Pancreas (tissue), 10 donors: ENCODE measurements at regions not wholly inside any gene's neighbourhood (a gene's known extent, or its start where the extent isn't known, plus 50 kb on each side); places are given as distances from the start of the nearest gene placed in this dataset.
A peak's percentile ranks its signal among the peaks of the same experiment; 100 is the strongest.

ENCODE experiments used
- ATAC-seq, 4 donors: fragments of 200-7000 bp; cut with Tn5 transposase; one replicate each; pipeline versions ENCODE4 v1.8.0 to v1.9.1; 2020; ENCODE audit warnings: mild to moderate bottlenecking in 4 of 4, moderate library complexity in 4 of 4
- DNase-seq, 6 donors: peaks; one replicate each; pipeline ENCODE4 v3.0.0-alpha.2; 2020
- FAIRE-seq: peaks from 2 replicates; lab custom pipeline; 2012; peaks lifted over from hg19 to GRCh38; lab: Jason Lieb, UNC
- H3K27ac ChIP-seq, 4 donors: fragments of 200-600 bp; sonication (generic); 1 replicate in 3 of 4; 2 replicates in 1 of 4; pipeline versions ENCODE4 v1.5.0 to v1.8.0; 2020
- H3K27me3 ChIP-seq, 4 donors: fragments of 200-600 bp; one replicate each; pipeline ENCODE4 v1.8.0; 2021
- H3K36me3 ChIP-seq, 3 donors: fragments of 200-600 bp; sonication (generic) in 1 of 3; one replicate each; pipeline versions ENCODE4 v1.5.0 to v1.8.0; 2020 to 2021
- H3K4me1 ChIP-seq, 3 donors: fragments of 200-600 bp; one replicate each; pipeline ENCODE4 v1.8.0; 2021
- H3K4me3 ChIP-seq, 4 donors: fragments of 200-600 bp; sonication (generic) in 2 of 4; one replicate each; pipeline versions ENCODE4 v1.5.0 to v1.8.0; 2020 to 2021
- H3K9me3 ChIP-seq, 4 donors: fragments of 200-600 bp; one replicate each; pipeline ENCODE4 v1.8.0; 2021
- WGBS, 2 donors: extraction: QIAGEN DNeasy Blood & Tissue Kit; methylation state at CpG; one replicate each; pipeline ENCODE4 v1.1.7; 2013; 5-methylcytosine and 5-hydroxymethylcytosine counted together
- intact Hi-C, 3 donors: fragments of 100-400 bp; cut with DNase I; formaldehyde crosslinking; loops; one replicate each; pipeline versions ENCODE4 v1.11.1 to v1.14.2; 2022
- TF ChIP-seq, protein P1 (sequence below), 4 donors: fragments of 200-600 bp; sonication (generic) in 3 of 4; IDR thresholded peaks; one replicate each; pipeline versions ENCODE4 v1.5.0 to v1.8.0; 2021; ENCODE audit warnings: antibody characterized with exemption in 4 of 4
- donor health status: healthy with polysubstance abuse.
- donor health status: DM: no; HTN: no; CAD: no; lungs with moderate emphysema.
- donor health status: DM: no; HTN: no; CAD: no.
- donor health status: control.
- donor health status: control.
- donor health status: Bipolar disorder and iron deficiency.
- donor health status: DM: yes; HTN: yes; CAD: no.
- donor health status: DM: no; HTN: no; CAD: no.
- donor health status: DM: no; HTN: no; CAD: no.
- donor health status: DM: yes; HTN: yes; CAD: no.

DNA sequence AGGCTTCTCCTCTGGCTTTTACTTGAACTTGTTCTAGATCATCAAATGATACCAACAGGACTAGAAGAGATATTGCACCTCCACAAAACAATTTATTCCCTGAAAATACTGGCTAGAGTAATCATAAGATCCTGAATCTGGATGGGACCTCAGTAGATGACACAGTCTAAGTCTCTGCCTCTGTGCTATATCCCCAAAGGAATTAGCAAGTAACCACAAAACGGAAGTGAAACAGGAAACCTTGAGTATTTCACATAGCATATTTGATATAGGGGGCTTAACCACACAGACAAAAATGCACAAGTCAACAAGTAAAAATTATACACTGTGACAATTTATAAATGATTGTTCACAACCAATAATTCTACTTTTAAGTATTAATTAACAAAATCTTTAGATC, 456.9 kb upstream of the TNP1 start:
- ATAC-seq (peak in 1 of 4 donors; percentile 23), FAIRE-seq (no peak), DNase-seq (no peak)
- Histone ChIP-seq H3K27me3 (no peaks in the 10 kb centered on the region), H3K9me3 (no peaks in the 10 kb centered on the region), H3K27ac (no peak overlapping the region), H3K36me3 (no peaks in the 10 kb centered on the region), H3K4me3 (no peak overlapping the region), H3K4me1 (no peaks in the 10 kb centered on the region)
- TF ChIP-seq, protein P1, sequence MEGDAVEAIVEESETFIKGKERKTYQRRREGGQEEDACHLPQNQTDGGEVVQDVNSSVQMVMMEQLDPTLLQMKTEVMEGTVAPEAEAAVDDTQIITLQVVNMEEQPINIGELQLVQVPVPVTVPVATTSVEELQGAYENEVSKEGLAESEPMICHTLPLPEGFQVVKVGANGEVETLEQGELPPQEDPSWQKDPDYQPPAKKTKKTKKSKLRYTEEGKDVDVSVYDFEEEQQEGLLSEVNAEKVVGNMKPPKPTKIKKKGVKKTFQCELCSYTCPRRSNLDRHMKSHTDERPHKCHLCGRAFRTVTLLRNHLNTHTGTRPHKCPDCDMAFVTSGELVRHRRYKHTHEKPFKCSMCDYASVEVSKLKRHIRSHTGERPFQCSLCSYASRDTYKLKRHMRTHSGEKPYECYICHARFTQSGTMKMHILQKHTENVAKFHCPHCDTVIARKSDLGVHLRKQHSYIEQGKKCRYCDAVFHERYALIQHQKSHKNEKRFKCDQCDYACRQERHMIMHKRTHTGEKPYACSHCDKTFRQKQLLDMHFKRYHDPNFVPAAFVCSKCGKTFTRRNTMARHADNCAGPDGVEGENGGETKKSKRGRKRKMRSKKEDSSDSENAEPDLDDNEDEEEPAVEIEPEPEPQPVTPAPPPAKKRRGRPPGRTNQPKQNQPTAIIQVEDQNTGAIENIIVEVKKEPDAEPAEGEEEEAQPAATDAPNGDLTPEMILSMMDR (IDR thresholded peaks at IDR 0.05): no peak
- intact Hi-C loops: no loop called here
- 52 to 74% methylated on average over 1 of the region's 1 CpG for WGBS, 2 donors

DNA sequence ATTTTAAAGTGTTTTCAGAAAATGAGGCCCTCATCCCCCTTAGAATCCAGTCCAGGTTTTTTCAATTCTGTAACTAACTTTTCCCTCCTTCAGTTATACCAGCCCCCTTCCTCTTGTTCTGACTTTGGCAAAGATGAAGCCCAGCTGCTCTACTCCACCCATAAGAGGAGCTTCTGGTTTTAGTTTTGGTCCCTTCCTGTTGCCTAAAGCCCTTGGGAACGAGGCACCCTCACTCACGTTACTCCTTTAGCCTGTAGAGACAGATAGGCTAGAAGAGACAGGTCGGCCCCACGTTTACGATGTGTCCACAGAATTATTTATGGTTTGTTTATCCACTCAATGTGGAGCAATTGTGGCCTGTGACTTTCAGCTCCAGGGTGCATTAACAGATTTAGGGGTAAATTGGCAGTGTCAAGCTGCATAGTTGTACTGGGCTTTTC, 454.2 kb upstream of the TNP1 start:
- Histone ChIP-seq H3K4me1 (no peaks in the 10 kb centered on the region), H3K27ac (no peak overlapping the region), H3K9me3 (no peaks in the 10 kb centered on the region), H3K4me3 (no peak overlapping the region), H3K27me3 (no peaks in the 10 kb centered on the region), H3K36me3 (no peaks in the 10 kb centered on the region)
- intact Hi-C loops: no loop called here
- ATAC-seq (no peak), DNase-seq (no peak), FAIRE-seq (no peak)
- WGBS, 2 donors: 64 to 65% methylated on average over 5 of the region's 5 CpGs
- TF ChIP-seq, protein P1 (IDR thresholded peaks at IDR 0.05): no peak

DNA sequence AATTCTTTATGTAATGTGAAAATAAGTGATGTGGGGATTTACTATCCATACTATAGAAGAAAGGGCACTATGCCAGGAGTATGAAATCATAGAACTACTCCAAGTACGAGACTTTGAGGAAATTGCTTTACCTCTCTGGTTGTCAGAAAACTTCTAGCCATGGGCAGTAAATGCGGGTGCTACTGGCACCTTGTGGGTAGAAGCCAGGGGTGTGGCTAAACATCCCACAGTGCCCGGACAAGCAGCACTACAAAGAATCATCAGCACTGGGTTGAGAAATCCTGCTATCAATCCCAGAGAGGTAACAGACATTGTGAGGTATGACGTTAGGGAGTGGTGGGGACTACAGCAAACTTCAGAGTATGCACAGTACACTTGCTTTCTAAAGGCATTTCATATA, 453.5 kb upstream of the TNP1 start:
- TF ChIP-seq, protein P1 (IDR thresholded peaks at IDR 0.05): no peak
- Histone ChIP-seq H3K27ac (no peak overlapping the region), H3K4me3 (no peak overlapping the region), H3K4me1 (no peaks in the 10 kb centered on the region), H3K9me3 (no peaks in the 10 kb centered on the region), H3K27me3 (no peaks in the 10 kb centered on the region), H3K36me3 (no peaks in the 10 kb centered on the region)
- no peak for FAIRE-seq
- 88 to 93% methylated on average over 4 of the region's 4 CpGs for WGBS, 2 donors
- ATAC-seq: no peak
- intact Hi-C loops: no loop called here
- DNase-seq: no peak

DNA sequence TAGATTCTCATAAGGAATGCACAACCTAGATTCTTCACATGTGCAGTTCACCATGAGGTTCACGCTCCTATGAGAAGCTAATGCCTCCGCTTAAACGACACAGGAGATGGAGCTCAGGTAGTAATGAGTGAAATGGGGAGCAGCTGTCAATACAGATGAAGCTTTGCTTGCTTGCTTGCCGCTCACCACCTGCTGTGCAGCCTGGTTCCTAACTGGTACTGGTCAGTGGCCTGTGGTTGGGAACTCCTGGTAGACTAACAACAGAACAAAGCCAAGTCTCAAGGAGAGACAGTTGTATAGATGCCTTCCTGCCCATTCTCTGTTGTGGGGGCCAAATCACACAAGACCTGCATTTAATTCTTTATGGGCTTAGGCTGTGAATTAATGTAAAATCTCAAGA, 449.2 kb upstream of the TNP1 start:
- 91 to 95% methylated on average over 4 of the region's 4 CpGs for WGBS, 2 donors
- no peaks in the 10 kb centered on the region for H3K36me3 ChIP-seq
- no peaks in the 10 kb centered on the region for H3K27me3 ChIP-seq
- no peaks in the 10 kb centered on the region for H3K9me3 ChIP-seq
- H3K4me1 ChIP-seq: no peaks in the 10 kb centered on the region
- TF ChIP-seq, protein P1 (IDR thresholded peaks at IDR 0.05): no peak
- FAIRE-seq: no peak
- intact Hi-C loops: no loop called here
- no peak for ATAC-seq
- no peak overlapping the region for H3K4me3 ChIP-seq
- H3K27ac ChIP-seq: no peak overlapping the region
- DNase-seq: no peak

DNA sequence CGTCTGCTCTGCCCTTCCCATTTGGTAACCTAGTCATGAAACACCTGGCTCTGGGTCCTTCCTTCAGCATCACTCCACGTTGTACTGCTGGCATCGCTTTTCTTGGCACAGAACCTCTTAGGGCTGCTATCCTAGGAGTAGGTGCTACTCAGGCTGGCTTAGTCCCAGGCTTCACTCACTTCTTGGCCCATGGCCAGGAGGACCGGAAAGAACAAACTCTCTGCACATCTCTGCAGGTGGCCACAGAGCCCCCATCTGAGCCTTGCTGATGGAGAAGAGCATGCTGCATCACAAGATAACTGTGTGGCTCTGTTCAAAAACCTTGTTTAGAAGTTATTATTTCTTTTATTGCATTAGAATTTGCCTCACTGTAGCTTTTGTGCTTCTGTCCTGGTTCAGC, 447.2 kb upstream of the TNP1 start:
- no peak for FAIRE-seq

More for the DNA sequence above, 447.2 kb upstream of the TNP1 start:
- H3K27ac ChIP-seq: no peak overlapping the region
- H3K9me3 ChIP-seq: no peaks in the 10 kb centered on the region
- DNase-seq (no peak), ATAC-seq (no peak)
- TF ChIP-seq, protein P1 (IDR thresholded peaks at IDR 0.05): no peak
- no peak overlapping the region for H3K4me3 ChIP-seq
- 41 to 46% methylated on average over 4 of the region's 4 CpGs for whole genome bisulfite sequencing, 2 donors
- intact Hi-C loops: no loop called here
- H3K36me3 ChIP-seq: no peaks in the 10 kb centered on the region
- H3K27me3 ChIP-seq: no peaks in the 10 kb centered on the region
- H3K4me1 ChIP-seq: no peaks in the 10 kb centered on the region
